Esophagus squamous epithelium (tissue), 5 donors: ENCODE measurements at regions not wholly inside any gene's neighbourhood (a gene's known extent, or its start where the extent isn't known, plus 50 kb on each side); places are given as distances from the start of the nearest gene placed in this dataset.

Experiments
- DNase-seq: peaks from one replicate; lab custom pipeline; 2025; lab: John Stamatoyannopoulos, UW
- H3K27ac ChIP-seq, 4 donors: fragments of 200-600 bp; sonication (generic); one replicate each; pipeline ENCODE4 v1.5.1; 2016 to 2019; ENCODE audit warnings: mild to moderate bottlenecking in 1 of 4
- H3K27me3 ChIP-seq, 4 donors: fragments of 200-600 bp; sonication (generic); 1 replicate in 3 of 4; 2 replicates in 1 of 4; pipeline versions ENCODE4 v1.5.1 to v1.6.0; 2017 to 2021; ENCODE audit warnings: antibody characterized with exemption in 1 of 4
- H3K36me3 ChIP-seq, 3 donors: fragments of 200-600 bp; sonication (generic); one replicate each; pipeline ENCODE4 v1.5.1; 2016 to 2019
- H3K4me1 ChIP-seq, 3 donors: fragments of 200-600 bp; sonication (generic); one replicate each; pipeline ENCODE4 v1.5.1; 2017 to 2019
- H3K4me3 ChIP-seq, 4 donors: fragments of 200-600 bp; sonication (generic); 1 replicate in 3 of 4; 2 replicates in 1 of 4; pipeline ENCODE4 v1.5.1; 2016 to 2019; ENCODE audit warnings: mild to moderate bottlenecking in 2 of 4, moderate library complexity in 1 of 4
- H3K9me3 ChIP-seq, 3 donors: fragments of 200-600 bp; sonication (generic); one replicate each; pipeline ENCODE4 v1.5.1; 2016 to 2019
- POLR2A ChIP-seq, 4 donors: fragments of 450-650 bp; IDR thresholded peaks; one replicate each; pipeline ENCODE4 v1.6.1; 2017; ENCODE audit warnings: antibody characterized with exemption in 4 of 4, mild to moderate bottlenecking in 4 of 4, moderate library complexity in 3 of 4
- WGBS, 2 donors: methylation state at CpG; one replicate each; pipeline ENCODE4 v1.1.5; 2018; 5-methylcytosine and 5-hydroxymethylcytosine counted together
- intact Hi-C: fragments of 100-400 bp; cut with DNase I; formaldehyde crosslinking; loops from one replicate; pipeline ENCODE4 v1.15.0; 2022
- TF ChIP-seq, protein P1 (sequence below), 6 experiments: fragments of 450-650 bp in 4 of 6; fragments of 200-600 bp in 2 of 6; sonication (generic) in 2 of 6; IDR thresholded peaks; one replicate each; pipeline ENCODE4 v1.5.1; 2016 to 2019; ENCODE audit warnings: antibody characterized with exemption in 6 of 6, mild to moderate bottlenecking in 4 of 6, moderate library complexity in 4 of 6
- donor health status: DM: yes; HTN: yes; CAD: no.

DNA sequence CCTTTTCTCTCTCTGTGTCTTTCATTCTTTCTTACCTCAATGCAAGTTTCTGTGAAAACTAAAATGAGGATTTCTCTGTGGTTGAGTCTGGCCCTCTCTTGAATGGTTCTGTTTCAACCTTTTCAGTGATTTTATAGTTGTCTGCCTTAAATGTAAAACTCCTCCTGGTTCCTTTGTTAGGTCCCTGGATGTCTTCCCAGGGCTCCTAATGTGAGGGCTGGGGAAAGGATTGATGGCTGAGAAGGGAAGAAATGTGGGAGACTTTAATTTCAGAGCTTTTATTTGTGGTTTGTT lies 90.6 kb upstream of the GRM7 start:
- TF ChIP-seq, protein P1, sequence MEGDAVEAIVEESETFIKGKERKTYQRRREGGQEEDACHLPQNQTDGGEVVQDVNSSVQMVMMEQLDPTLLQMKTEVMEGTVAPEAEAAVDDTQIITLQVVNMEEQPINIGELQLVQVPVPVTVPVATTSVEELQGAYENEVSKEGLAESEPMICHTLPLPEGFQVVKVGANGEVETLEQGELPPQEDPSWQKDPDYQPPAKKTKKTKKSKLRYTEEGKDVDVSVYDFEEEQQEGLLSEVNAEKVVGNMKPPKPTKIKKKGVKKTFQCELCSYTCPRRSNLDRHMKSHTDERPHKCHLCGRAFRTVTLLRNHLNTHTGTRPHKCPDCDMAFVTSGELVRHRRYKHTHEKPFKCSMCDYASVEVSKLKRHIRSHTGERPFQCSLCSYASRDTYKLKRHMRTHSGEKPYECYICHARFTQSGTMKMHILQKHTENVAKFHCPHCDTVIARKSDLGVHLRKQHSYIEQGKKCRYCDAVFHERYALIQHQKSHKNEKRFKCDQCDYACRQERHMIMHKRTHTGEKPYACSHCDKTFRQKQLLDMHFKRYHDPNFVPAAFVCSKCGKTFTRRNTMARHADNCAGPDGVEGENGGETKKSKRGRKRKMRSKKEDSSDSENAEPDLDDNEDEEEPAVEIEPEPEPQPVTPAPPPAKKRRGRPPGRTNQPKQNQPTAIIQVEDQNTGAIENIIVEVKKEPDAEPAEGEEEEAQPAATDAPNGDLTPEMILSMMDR (IDR thresholded peaks at IDR 0.05) = no peak
- TF ChIP-seq POLR2A (IDR thresholded peaks at IDR 0.05) = no peak
- Histone ChIP-seq H3K27ac (no peak overlapping the region), H3K4me3 (no peak overlapping the region), H3K27me3 (no peaks in the 10 kb centered on the region), H3K9me3 (peaks cover 0 to 11% (median 0%) of the 10 kb centered on the region in 3 donors), H3K36me3 (no peaks in the 10 kb centered on the region), H3K4me1 (no peaks in the 10 kb centered on the region)
- no peak for DNase-seq
- intact Hi-C loops = no loop called here

DNA sequence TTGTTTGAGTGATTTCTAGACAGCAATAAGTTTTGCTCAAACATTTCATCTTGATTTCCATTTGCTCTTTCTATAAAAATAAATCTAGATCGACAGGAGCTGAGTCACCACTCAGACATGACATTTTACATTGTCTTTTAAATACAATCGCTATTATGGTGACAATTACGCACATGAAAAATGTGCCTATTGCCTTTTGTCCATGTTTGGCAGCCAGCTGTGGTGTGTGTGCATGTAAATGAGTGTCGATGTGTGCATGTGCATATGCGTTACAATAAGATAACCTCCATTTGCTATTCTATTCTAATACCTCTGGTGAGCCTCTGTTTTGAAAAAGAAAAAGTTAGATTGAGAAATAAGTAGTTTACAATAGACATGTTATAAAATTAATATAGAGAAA lies 89.7 kb upstream of the GRM7 start:
- WGBS, 2 donors = 54 to 64% methylated on average over 5 of the region's 5 CpGs
- H3K36me3 ChIP-seq = no peaks in the 10 kb centered on the region
- H3K27ac ChIP-seq = no peak overlapping the region
- H3K9me3 ChIP-seq = peaks cover 0 to 11% (median 0%) of the 10 kb centered on the region in 3 donors
- H3K27me3 ChIP-seq = no peaks in the 10 kb centered on the region
- intact Hi-C loops = no loop called here
- DNase-seq = no peak
- TF ChIP-seq POLR2A (IDR thresholded peaks at IDR 0.05) = no peak
- TF ChIP-seq, protein P1 (IDR thresholded peaks at IDR 0.05) = no peak
- H3K4me3 ChIP-seq = no peak overlapping the region
- no peaks in the 10 kb centered on the region for H3K4me1 ChIP-seq

DNA sequence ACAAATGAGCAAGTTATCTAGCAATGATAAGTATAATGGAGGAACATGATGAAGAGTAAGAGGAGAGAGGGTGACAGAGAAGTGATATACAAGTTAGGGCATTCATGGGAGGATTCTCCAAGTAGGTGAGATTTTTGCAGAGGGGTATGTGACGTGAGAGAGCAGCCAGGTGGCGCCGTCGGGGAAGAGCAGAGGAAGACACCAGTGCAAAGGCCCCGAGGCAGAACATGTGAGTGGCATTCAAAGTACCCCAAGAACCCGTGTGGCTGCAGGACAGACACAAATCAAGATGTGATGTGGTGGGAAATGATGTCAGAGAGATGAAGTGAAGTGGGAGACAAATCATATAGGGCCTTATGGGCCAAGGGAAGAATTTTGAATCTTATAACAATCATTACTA lies 81.8 kb upstream of the GRM7 start:
- intact Hi-C loops = no loop called here
- DNase-seq = no peak
- no peaks in the 10 kb centered on the region for H3K9me3 ChIP-seq
- no peak overlapping the region for H3K27ac ChIP-seq
- TF ChIP-seq POLR2A (IDR thresholded peaks at IDR 0.05) = no peak
- TF ChIP-seq, protein P1 (IDR thresholded peaks at IDR 0.05) = no peak
- no peaks in the 10 kb centered on the region for H3K36me3 ChIP-seq
- WGBS, 2 donors = 78 to 86% methylated on average over 6 of the region's 6 CpGs
- no peaks in the 10 kb centered on the region for H3K27me3 ChIP-seq
- H3K4me1 ChIP-seq = no peaks in the 10 kb centered on the region
- no peak overlapping the region for H3K4me3 ChIP-seq

DNA sequence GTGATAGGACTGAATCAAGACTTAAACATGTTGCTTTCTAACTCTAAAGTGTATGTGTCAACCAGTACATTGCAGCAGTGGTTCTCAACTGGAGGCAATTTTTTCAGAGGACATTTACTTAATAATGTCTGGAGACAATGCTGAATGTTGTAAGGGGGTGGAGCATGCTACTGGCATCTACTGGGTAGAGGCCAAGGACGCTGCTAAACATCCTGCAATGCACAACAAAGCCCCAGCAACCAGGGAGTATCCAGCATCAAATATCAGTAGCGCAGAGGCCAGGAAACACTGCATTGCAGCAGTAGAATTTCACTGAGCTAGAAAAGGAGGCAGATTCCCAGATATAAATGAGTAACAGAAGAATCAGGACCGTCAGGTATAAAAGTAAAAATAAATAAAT lies 79.8 kb upstream of the GRM7 start:
- H3K27ac ChIP-seq = no peak overlapping the region
- intact Hi-C loops = no loop called here
- no peak for TF ChIP-seq POLR2A (IDR thresholded peaks at IDR 0.05)
- TF ChIP-seq, protein P1 (IDR thresholded peaks at IDR 0.05) = no peak
- 53 to 66% methylated on average over 3 of the region's 3 CpGs for WGBS, 2 donors
- H3K36me3 ChIP-seq = no peaks in the 10 kb centered on the region
- H3K9me3 ChIP-seq = no peaks in the 10 kb centered on the region
- DNase-seq = no peak
- no peaks in the 10 kb centered on the region for H3K4me1 ChIP-seq
- no peaks in the 10 kb centered on the region for H3K27me3 ChIP-seq
- H3K4me3 ChIP-seq = no peak overlapping the region

DNA sequence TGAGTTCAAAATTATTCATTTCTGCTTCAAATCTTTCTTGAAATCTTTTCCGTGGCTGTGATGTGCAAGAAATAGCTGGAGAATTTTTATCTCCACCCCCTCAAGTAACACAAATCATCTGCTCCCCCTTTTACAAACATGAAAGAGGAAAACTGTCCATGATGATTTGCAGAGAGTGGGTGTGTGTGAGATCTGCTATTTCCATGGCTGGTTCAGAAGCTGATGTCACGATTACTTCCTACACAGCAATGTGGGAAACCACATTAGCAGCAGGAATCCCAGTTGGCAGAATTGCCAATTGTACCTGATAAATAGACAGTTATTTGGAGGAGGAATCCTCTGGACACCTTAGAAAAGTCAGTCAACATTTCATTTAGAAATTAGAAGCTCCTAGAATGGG lies 75.2 kb upstream of the GRM7 start:
- TF ChIP-seq, protein P1 (IDR thresholded peaks at IDR 0.05) = no peak
- TF ChIP-seq POLR2A (IDR thresholded peaks at IDR 0.05) = no peak
- H3K27me3 ChIP-seq = no peaks in the 10 kb centered on the region
- no peak for DNase-seq
- intact Hi-C loops = no loop called here
- no peaks in the 10 kb centered on the region for H3K9me3 ChIP-seq
- no peak overlapping the region for H3K4me3 ChIP-seq
- no peaks in the 10 kb centered on the region for H3K4me1 ChIP-seq
- H3K27ac ChIP-seq = no peak overlapping the region
- WGBS, 2 donors = 24 to 47% methylated on average over 2 of the region's 2 CpGs
- H3K36me3 ChIP-seq = no peaks in the 10 kb centered on the region
